GM03348 (cell line): ENCODE measurements at regions not wholly inside any gene's neighbourhood (a gene's known extent, or its start where the extent isn't known, plus 50 kb on each side); places are given as distances from the start of the nearest gene placed in this dataset.
"Not testable (repeated sequence)": the region's sequence is repeated elsewhere in the genome, so short reads cannot be mapped to it uniquely, and the experiment has no call there.

ENCODE experiments used
- DNase-seq: peaks from one replicate; pipeline ENCODE4 v3.0.0; 2012; ENCODE audit warnings: low spot score

GRCh38 chr5:102154791-102155605 is 141.1 kb downstream of the SLCO4C1 start:
- DNase-seq, result not testable (repeated sequence)

- DNase-seq, result no peak
These were observed 141.8 kb downstream of the SLCO4C1 start for GRCh38 chr5:102154291-102154690.

GRCh38 chr5:102153003-102153759 is 142.9 kb downstream of the SLCO4C1 start:
- DNase-seq, result peak; percentile 15

- no peak for DNase-seq
These were observed 157.1 kb downstream of the SLCO4C1 start for GRCh38 chr5:102139029-102139428.

- no peak for DNase-seq
These were observed 157.8 kb downstream of the SLCO4C1 start for GRCh38 chr5:102138243-102138653.

- no peak for DNase-seq
These were observed 165.2 kb downstream of the SLCO4C1 start for GRCh38 chr5:102130890-102131289.

- DNase-seq, result no peak
These were observed 165.7 kb downstream of the SLCO4C1 start for GRCh38 chr5:102130386-102130785.

- no peak for DNase-seq
These were observed 176.8 kb downstream of the SLCO4C1 start for GRCh38 chr5:102119252-102119651.

- DNase-seq, result no peak
These were observed 180.3 kb downstream of the SLCO4C1 start for GRCh38 chr5:102115736-102116135.

GRCh38 chr5:102114525-102115069 is 181.5 kb downstream of the SLCO4C1 start:
- DNase-seq, result no peak

- DNase-seq, result no peak
These were observed 188.2 kb downstream of the SLCO4C1 start for GRCh38 chr5:102107865-102108264.

- DNase-seq, result no peak
These were observed 189.5 kb downstream of the SLCO4C1 start for GRCh38 chr5:102106599-102106998.

- DNase-seq, result no peak
These were observed 196.2 kb downstream of the SLCO4C1 start for GRCh38 chr5:102099766-102100331.

- DNase-seq, result not testable (repeated sequence)
These were observed 197.0 kb downstream of the SLCO4C1 start for GRCh38 chr5:102099083-102099482.

GRCh38 chr5:102098606-102099005 is 197.5 kb downstream of the SLCO4C1 start:
- DNase-seq, result not testable (repeated sequence)

- DNase-seq, result no peak
These were observed 205.3 kb downstream of the SLCO4C1 start for GRCh38 chr5:102090770-102091169.

GRCh38 chr5:102089883-102090282 is 206.2 kb downstream of the SLCO4C1 start:
- DNase-seq, result no peak

GRCh38 chr5:102087906-102088305 is 208.2 kb downstream of the SLCO4C1 start:
- no peak for DNase-seq

GRCh38 chr5:102080288-102080687 is 215.8 kb downstream of the SLCO4C1 start:
- DNase-seq, result no peak

GRCh38 chr5:102077920-102078319 is 218.2 kb downstream of the SLCO4C1 start:
- no peak for DNase-seq

- no peak for DNase-seq
These were observed 226.1 kb downstream of the SLCO4C1 start for GRCh38 chr5:102069974-102070373.

- DNase-seq, result no peak
These were observed 227.2 kb downstream of the SLCO4C1 start for GRCh38 chr5:102068870-102069269.

- no peak for DNase-seq
These were observed 246.6 kb downstream of the SLCO4C1 start for GRCh38 chr5:102049517-102049916.
